ENCODE measurements at regions not wholly inside any gene's neighbourhood (a gene's known extent, or its start where the extent isn't known, plus 50 kb on each side); places are given as distances from the start of the nearest gene placed in this dataset.

DNA sequence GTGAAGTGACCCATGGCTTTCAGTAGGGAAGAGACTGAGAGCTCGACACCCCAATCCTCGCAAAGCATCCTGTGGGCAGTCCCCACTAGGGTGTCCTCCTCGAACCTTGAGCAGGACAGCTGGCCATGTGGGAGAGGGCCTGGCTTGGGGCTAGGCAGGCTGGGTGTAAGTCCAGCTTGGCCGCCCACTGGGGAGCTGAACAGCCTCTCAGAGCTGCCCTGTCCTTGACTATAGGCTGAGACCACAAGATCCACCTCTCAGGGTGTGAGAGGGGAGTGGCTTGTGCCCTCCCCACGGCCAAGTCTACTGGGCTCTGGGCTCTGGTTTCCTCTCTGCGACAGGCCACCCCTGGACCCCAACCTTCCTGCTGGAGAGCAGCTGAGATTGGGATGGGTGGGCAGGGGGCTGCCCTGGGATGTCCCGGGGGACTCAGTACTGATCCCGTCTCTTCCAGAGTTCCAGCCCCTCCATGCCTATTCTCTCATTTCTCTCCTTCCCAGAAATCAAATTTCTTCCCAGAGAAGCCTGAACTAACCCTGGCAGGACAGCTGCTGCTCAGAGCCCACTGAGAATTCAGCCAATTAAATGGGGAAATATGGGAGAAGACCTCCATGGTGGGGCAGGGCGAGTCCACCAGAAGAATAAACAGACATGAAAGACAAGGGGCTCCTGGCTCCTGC is 282.9 kb downstream of the PTPRU start:
- WGBS, 2 donors: 66 to 71% methylated on average over 3 to 8 of the region's 9 CpGs
- Histone ChIP-seq H3K27me3 (no peaks in the 10 kb centered on the region), H3K27ac (no peak overlapping the region), H3K9me3 (no peaks in the 10 kb centered on the region), H3K36me3 (no peaks in the 10 kb centered on the region), H3K4me1 (no peaks in the 10 kb centered on the region), H3K4me3 (replicated peaks in 1 of 3) (no peak overlapping the region)
- TF ChIP-seq, protein P1, sequence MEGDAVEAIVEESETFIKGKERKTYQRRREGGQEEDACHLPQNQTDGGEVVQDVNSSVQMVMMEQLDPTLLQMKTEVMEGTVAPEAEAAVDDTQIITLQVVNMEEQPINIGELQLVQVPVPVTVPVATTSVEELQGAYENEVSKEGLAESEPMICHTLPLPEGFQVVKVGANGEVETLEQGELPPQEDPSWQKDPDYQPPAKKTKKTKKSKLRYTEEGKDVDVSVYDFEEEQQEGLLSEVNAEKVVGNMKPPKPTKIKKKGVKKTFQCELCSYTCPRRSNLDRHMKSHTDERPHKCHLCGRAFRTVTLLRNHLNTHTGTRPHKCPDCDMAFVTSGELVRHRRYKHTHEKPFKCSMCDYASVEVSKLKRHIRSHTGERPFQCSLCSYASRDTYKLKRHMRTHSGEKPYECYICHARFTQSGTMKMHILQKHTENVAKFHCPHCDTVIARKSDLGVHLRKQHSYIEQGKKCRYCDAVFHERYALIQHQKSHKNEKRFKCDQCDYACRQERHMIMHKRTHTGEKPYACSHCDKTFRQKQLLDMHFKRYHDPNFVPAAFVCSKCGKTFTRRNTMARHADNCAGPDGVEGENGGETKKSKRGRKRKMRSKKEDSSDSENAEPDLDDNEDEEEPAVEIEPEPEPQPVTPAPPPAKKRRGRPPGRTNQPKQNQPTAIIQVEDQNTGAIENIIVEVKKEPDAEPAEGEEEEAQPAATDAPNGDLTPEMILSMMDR (IDR thresholded peaks at IDR 0.05): no peak
- no peak for TF ChIP-seq POLR2A (IDR thresholded peaks at IDR 0.05)
- intact Hi-C loops (cut with DNase I): no loop called here
- DNase-seq: no peak

DNA sequence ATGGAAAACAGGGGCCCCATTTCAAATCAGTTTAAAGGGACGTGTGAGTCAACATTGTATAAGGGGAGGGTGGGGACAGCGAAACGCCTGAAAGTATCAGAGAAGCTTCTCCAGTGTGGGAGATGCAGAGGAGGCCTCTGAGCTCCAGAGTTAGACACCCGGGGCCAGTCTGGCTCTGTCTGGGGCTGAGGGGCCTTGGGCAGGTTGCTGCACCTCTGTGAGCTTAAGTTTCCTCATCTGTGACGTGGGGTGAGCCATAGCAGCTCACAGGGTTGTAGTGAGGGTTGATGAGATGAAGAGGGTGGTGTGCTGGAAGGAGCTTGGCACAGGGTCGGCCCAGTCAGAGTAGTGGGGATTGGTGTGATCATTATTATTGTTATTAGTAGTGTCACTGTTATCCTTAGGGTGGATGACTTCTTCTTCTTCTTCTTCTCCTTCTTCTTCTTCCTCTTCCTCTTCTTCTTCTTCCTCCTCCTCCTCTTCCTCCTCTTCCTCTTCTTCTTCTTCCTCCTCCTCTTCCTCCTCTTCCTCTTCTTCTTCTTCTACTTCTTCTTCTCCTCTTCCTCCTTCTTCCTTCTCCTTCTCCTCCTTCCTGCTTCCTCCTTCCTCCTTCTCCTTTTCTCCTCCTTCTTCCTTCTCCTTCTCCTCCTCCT is 282.0 kb downstream of the PTPRU start:
- Histone ChIP-seq H3K4me3 (replicated peaks in 1 of 3) (no peak overlapping the region), H3K36me3 (no peaks in the 10 kb centered on the region), H3K27ac (no peak overlapping the region), H3K9me3 (no peaks in the 10 kb centered on the region), H3K4me1 (no peaks in the 10 kb centered on the region), H3K27me3 (no peaks in the 10 kb centered on the region)
- TF ChIP-seq POLR2A (IDR thresholded peaks at IDR 0.05): no peak
- TF ChIP-seq, protein P1 (IDR thresholded peaks at IDR 0.05): no peak
- intact Hi-C loops (cut with DNase I): no loop called here
- 83% methylated on average over 6 of the region's 6 CpGs for WGBS, 2 donors
- no peak for DNase-seq

DNA sequence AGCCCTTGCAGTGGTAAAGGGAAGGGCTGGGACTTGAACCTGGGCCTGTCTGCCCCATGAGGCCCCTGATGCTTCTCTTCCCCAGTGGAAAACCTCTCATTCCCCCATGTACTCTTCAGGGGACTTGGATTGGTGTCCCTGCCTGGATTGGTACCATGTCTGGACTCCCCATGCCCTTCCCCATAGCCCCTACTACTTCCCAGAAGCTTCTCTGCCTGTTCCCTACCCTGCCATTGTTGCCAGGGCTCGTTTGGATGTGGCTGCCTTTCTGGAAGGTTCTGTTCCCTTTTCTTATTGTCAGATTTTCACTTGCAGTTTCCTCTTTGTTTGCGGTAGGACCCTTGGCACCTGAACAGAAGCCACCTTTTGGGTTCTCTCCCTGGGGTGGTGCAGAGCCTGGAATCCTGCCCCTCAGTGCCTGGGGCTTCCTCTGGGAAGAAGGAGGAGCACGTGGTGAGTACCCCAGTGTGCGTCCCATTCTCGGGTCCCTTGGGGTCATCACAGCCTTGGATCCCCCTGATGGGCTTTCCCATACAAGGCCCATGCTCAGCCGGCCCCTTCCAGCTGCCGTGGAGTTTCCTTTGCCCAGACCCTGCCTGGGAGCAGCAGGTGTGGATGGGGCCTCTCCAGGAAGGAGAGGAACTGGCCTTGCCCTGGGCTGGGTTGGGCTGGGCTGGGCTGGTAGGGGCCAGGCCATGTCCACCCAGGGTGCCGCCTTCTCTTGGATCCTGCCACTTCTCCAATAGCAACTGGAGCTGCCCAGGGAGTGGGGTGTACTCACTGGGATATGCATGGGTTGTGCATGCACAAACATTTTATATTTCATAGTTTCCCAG is 281.1 kb downstream of the PTPRU start:
- Histone ChIP-seq H3K4me1 (no peaks in the 10 kb centered on the region), H3K27me3 (no peaks in the 10 kb centered on the region), H3K4me3 (replicated peaks in 1 of 3) (no peak overlapping the region), H3K9me3 (no peaks in the 10 kb centered on the region), H3K27ac (no peak overlapping the region), H3K36me3 (no peaks in the 10 kb centered on the region)
- intact Hi-C loops (cut with DNase I): no loop called here
- TF ChIP-seq, protein P1 (IDR thresholded peaks at IDR 0.05): no peak
- DNase-seq: no peak
- 78 to 83% methylated on average over 8 of the region's 8 CpGs for WGBS, 2 donors

DNA sequence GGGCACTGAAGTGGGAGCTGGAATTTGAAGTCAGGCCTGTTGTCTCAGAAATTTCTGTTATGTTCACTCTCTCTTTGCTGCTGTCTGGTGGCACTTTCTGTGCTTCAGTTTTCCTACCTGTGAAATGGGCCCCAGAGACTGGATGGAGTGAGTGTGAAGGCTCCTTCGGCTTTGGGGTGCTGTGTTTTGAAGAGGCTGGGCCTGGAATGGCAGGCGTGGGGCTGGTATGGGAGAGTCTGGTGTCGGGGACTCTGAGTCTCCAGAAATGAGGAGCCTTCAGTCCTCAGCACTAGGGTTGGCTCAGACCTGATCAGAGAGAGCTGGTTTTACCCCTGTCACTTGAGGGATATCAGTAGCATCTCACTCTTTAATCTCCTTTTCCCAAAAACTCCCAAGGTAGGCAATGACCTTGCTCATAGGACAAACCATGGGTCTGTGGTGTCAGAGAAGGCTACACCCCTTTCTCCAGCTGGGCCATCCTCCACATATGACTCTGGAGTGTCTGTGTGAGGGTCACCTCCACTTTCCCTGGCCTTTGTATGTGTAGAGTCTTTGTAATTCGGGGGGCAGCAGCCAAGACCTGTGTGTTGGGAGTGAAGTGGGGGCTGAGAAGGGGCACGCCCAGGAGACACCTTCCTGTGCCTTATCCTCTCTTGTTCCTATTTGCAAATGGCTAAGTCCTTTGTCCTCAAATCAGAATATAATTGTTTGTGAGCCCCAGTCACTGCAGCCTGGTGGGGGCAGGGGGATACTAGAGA is 279.9 kb downstream of the PTPRU start:
- Histone ChIP-seq H3K27me3 (no peaks in the 10 kb centered on the region), H3K36me3 (no peaks in the 10 kb centered on the region), H3K4me3 (replicated peaks in 1 of 3) (no peak overlapping the region), H3K27ac (no peak overlapping the region), H3K9me3 (no peaks in the 10 kb centered on the region), H3K4me1 (no peaks in the 10 kb centered on the region)
- no peak for TF ChIP-seq POLR2A (IDR thresholded peaks at IDR 0.05)
- TF ChIP-seq, protein P1 (IDR thresholded peaks at IDR 0.05): no peak
- 78 to 81% methylated on average over 5 of the region's 5 CpGs for WGBS, 2 donors
- no peak for DNase-seq
- intact Hi-C loops (cut with DNase I): no loop called here

Data from thyroid gland (tissue), 4 donors.